SJCRH30 (cell line): ENCODE measurements at regions not wholly inside any gene's neighbourhood (a gene's known extent, or its start where the extent isn't known, plus 50 kb on each side); places are given as distances from the start of the nearest gene placed in this dataset.

Source experiments
- DNase-seq, 2 experiments: peaks; one replicate each; pipeline ENCODE4 v3.0.0-alpha.2; 2015 to 2020
- H3K27ac ChIP-seq: fragments of 250-450 bp; sonication (Bioruptor Pico); 2 replicates; pipeline ENCODE4 v1.5.1; 2020; ENCODE audit warnings: mild to moderate bottlenecking, moderate library complexity
- H3K27me3 ChIP-seq: fragments of 250-450 bp; sonication (Bioruptor Pico); 2 replicates; pipeline ENCODE4 v1.5.1; 2020; ENCODE audit warnings: mild to moderate bottlenecking, moderate library complexity
- H3K36me3 ChIP-seq: fragments of 250-450 bp; sonication (Bioruptor Pico); 2 replicates; pipeline ENCODE4 v1.5.1; 2020; ENCODE audit warnings: mild to moderate bottlenecking, moderate library complexity
- H3K4me1 ChIP-seq: fragments of 250-450 bp; sonication (Bioruptor Pico); 2 replicates; pipeline ENCODE4 v1.5.1; 2020; ENCODE audit warnings: mild to moderate bottlenecking, moderate library complexity
- H3K4me3 ChIP-seq: fragments of 250-450 bp; sonication (Bioruptor Pico); 2 replicates; pipeline ENCODE4 v1.5.1; 2020; ENCODE audit warnings: mild to moderate bottlenecking, moderate library complexity
- H3K9me3 ChIP-seq: fragments of 250-450 bp; sonication (Bioruptor Pico); replicated peaks from 2 replicates; pipeline ENCODE4 v1.5.1; 2020; ENCODE audit warnings: mild to moderate bottlenecking, moderate library complexity

GRCh38 chr2:161076936-161077335 lies 83.3 kb upstream of the TANK start:
- peak overlapping the region; percentile 18 for H3K27ac ChIP-seq
- H3K27me3 ChIP-seq: no peaks in the 10 kb centered on the region
- H3K9me3 ChIP-seq: no peaks in the 10 kb centered on the region
- no peaks in the 10 kb centered on the region for H3K36me3 ChIP-seq
- H3K4me3 ChIP-seq: no peak overlapping the region
- peaks cover 11% of the 10 kb centered on the region for H3K4me1 ChIP-seq
- no peak for DNase-seq

GRCh38 chr2:161077367-161078210 lies 82.6 kb upstream of the TANK start:
- peak in 1 of 2 experiments; percentile 41 for DNase-seq
- Histone ChIP-seq H3K9me3 (no peaks in the 10 kb centered on the region), H3K27me3 (no peaks in the 10 kb centered on the region), H3K36me3 (no peaks in the 10 kb centered on the region), H3K27ac (peak overlapping the region; percentile 18), H3K4me3 (no peak overlapping the region), H3K4me1 (peaks cover 11% of the 10 kb centered on the region)

GRCh38 chr2:161078211-161078539 lies 82.1 kb upstream of the TANK start:
- Histone ChIP-seq H3K27ac (no peak overlapping the region; the same call in 1 of the 2 replicates), H3K4me1 (peaks cover 11% of the 10 kb centered on the region), H3K27me3 (no peaks in the 10 kb centered on the region), H3K4me3 (no peak overlapping the region), H3K9me3 (no peaks in the 10 kb centered on the region), H3K36me3 (no peaks in the 10 kb centered on the region)
- no peak for DNase-seq

- Histone ChIP-seq H3K4me1 (peaks cover 5% of the 10 kb centered on the region; the same call in 1 of the 2 replicates), H3K9me3 (no peaks in the 10 kb centered on the region), H3K27ac (no peak overlapping the region; the same call in 1 of the 2 replicates), H3K27me3 (no peaks in the 10 kb centered on the region), H3K36me3 (no peaks in the 10 kb centered on the region), H3K4me3 (peak overlapping the region; percentile 32)
- DNase-seq: peak; percentile 25 to 68
Observed at GRCh38 chr2:161085149-161085548, 75.1 kb upstream of the TANK start.

GRCh38 chr2:161088658-161089350 lies 71.4 kb upstream of the TANK start:
- no peak for DNase-seq
- no peak overlapping the region for H3K4me3 ChIP-seq
- H3K27me3 ChIP-seq: no peaks in the 10 kb centered on the region
- H3K9me3 ChIP-seq: no peaks in the 10 kb centered on the region
- H3K36me3 ChIP-seq: no peaks in the 10 kb centered on the region
- H3K27ac ChIP-seq: no peak overlapping the region
- H3K4me1 ChIP-seq: peaks cover 5% of the 10 kb centered on the region; the same call in 1 of the 2 replicates

- H3K9me3 ChIP-seq: no peaks in the 10 kb centered on the region
- no peaks in the 10 kb centered on the region for H3K27me3 ChIP-seq
- H3K36me3 ChIP-seq: no peaks in the 10 kb centered on the region
- no peak for DNase-seq
- H3K27ac ChIP-seq: no peak overlapping the region
- no peaks in the 10 kb centered on the region for H3K4me1 ChIP-seq
- H3K4me3 ChIP-seq: no peak overlapping the region
Observed at GRCh38 chr2:161090411-161090810, 69.8 kb upstream of the TANK start.

- H3K4me1 ChIP-seq: peaks cover 5% of the 10 kb centered on the region; the same call in 1 of the 2 replicates
- H3K36me3 ChIP-seq: no peaks in the 10 kb centered on the region
- H3K4me3 ChIP-seq: no peak overlapping the region
- no peaks in the 10 kb centered on the region for H3K27me3 ChIP-seq
- no peak for DNase-seq
- H3K9me3 ChIP-seq: no peaks in the 10 kb centered on the region
- no peak overlapping the region for H3K27ac ChIP-seq
Observed at GRCh38 chr2:161095314-161095713, 64.9 kb upstream of the TANK start.

GRCh38 chr2:161096336-161096735 lies 63.9 kb upstream of the TANK start:
- Histone ChIP-seq H3K4me1 (peaks cover 5% of the 10 kb centered on the region), H3K27ac (no peak overlapping the region), H3K36me3 (no peaks in the 10 kb centered on the region), H3K27me3 (no peaks in the 10 kb centered on the region), H3K4me3 (no peak overlapping the region), H3K9me3 (no peaks in the 10 kb centered on the region)
- peak in 1 of 2 experiments; percentile 32 for DNase-seq

GRCh38 chr2:161097157-161097556 lies 63.1 kb upstream of the TANK start:
- Histone ChIP-seq H3K9me3 (no peaks in the 10 kb centered on the region), H3K27me3 (no peaks in the 10 kb centered on the region)

GRCh38 chr2:161100211-161100895 lies 59.9 kb upstream of the TANK start:
- Histone ChIP-seq H3K36me3 (no peaks in the 10 kb centered on the region), H3K9me3 (no peaks in the 10 kb centered on the region), H3K4me3 (no peak overlapping the region), H3K27me3 (no peaks in the 10 kb centered on the region), H3K4me1 (peaks cover 33% of the 10 kb centered on the region), H3K27ac (no peak overlapping the region)
- DNase-seq: no peak

More at GRCh38 chr2:161097157-161097556, 63.1 kb upstream of the TANK start:
- Histone ChIP-seq H3K36me3 (no peaks in the 10 kb centered on the region), H3K27ac (no peak overlapping the region), H3K4me3 (no peak overlapping the region), H3K4me1 (peaks cover 6% of the 10 kb centered on the region)
- no peak for DNase-seq

GRCh38 chr2:161101406-161101805 lies 58.8 kb upstream of the TANK start:
- Histone ChIP-seq H3K27me3 (no peaks in the 10 kb centered on the region), H3K36me3 (no peaks in the 10 kb centered on the region), H3K9me3 (no peaks in the 10 kb centered on the region), H3K4me3 (no peak overlapping the region), H3K4me1 (peaks cover 30% of the 10 kb centered on the region), H3K27ac (no peak overlapping the region)
- DNase-seq: no peak

- Histone ChIP-seq H3K36me3 (no peaks in the 10 kb centered on the region), H3K4me1 (peaks cover 28% of the 10 kb centered on the region), H3K27ac (no peak overlapping the region), H3K4me3 (no peak overlapping the region), H3K9me3 (no peaks in the 10 kb centered on the region), H3K27me3 (no peaks in the 10 kb centered on the region)
- no peak for DNase-seq
Observed at GRCh38 chr2:161102770-161103450, 57.3 kb upstream of the TANK start.

GRCh38 chr2:161103451-161103831 lies 56.8 kb upstream of the TANK start:
- Histone ChIP-seq H3K4me1 (peaks cover 28% of the 10 kb centered on the region), H3K36me3 (no peaks in the 10 kb centered on the region), H3K27ac (no peak overlapping the region), H3K9me3 (no peaks in the 10 kb centered on the region), H3K27me3 (no peaks in the 10 kb centered on the region), H3K4me3 (no peak overlapping the region)
- DNase-seq: no peak

- Histone ChIP-seq H3K27ac (peak overlapping the region; percentile 2; the same call in 1 of the 2 replicates), H3K9me3 (no peaks in the 10 kb centered on the region), H3K4me1 (peaks cover 28% of the 10 kb centered on the region), H3K36me3 (no peaks in the 10 kb centered on the region), H3K4me3 (no peak overlapping the region), H3K27me3 (no peaks in the 10 kb centered on the region)
- peak; percentile 11 to 53 for DNase-seq
Observed at GRCh38 chr2:161104054-161104553, 56.1 kb upstream of the TANK start.
